ENCODE measurements at regions not wholly inside any gene's neighbourhood (a gene's known extent, or its start where the extent isn't known, plus 50 kb on each side); places are given as distances from the start of the nearest gene placed in this dataset.

GRCh38 chrX:39425124-39425806 lies 624.0 kb downstream of the MID1IP1 start:
- TF ChIP-seq, protein P1, sequence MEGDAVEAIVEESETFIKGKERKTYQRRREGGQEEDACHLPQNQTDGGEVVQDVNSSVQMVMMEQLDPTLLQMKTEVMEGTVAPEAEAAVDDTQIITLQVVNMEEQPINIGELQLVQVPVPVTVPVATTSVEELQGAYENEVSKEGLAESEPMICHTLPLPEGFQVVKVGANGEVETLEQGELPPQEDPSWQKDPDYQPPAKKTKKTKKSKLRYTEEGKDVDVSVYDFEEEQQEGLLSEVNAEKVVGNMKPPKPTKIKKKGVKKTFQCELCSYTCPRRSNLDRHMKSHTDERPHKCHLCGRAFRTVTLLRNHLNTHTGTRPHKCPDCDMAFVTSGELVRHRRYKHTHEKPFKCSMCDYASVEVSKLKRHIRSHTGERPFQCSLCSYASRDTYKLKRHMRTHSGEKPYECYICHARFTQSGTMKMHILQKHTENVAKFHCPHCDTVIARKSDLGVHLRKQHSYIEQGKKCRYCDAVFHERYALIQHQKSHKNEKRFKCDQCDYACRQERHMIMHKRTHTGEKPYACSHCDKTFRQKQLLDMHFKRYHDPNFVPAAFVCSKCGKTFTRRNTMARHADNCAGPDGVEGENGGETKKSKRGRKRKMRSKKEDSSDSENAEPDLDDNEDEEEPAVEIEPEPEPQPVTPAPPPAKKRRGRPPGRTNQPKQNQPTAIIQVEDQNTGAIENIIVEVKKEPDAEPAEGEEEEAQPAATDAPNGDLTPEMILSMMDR (IDR thresholded peaks at IDR 0.05; ENCODE audit: low read depth, low read length, missing input control): no peak
- TF ChIP-seq EGR1 (IDR thresholded peaks at IDR 0.05; ENCODE audit: low read depth in 2 of 2) (no peak), GABPA (IDR thresholded peaks at IDR 0.05 in 1 of 2, conservative IDR thresholded peaks at IDR 0.05 in 1 of 2) (no peak), RAD21 (IDR thresholded peaks at IDR 0.05) (no peak), JUND (IDR thresholded peaks at IDR 0.05) (no peak), RXRA (IDR thresholded peaks at IDR 0.05) (no peak), FOXA1 (IDR thresholded peaks at IDR 0.05) (no peak), TAF1 (conservative IDR thresholded peaks at IDR 0.05) (no peak), MAX (IDR thresholded peaks at IDR 0.05) (no peak), YY1 (IDR thresholded peaks at IDR 0.05) (no peak), SP1 (IDR thresholded peaks at IDR 0.05) (no peak), NR2F2 (IDR thresholded peaks at IDR 0.05) (no peak)
